GM19035 (cell line): ENCODE measurements at regions not wholly inside any gene's neighbourhood (a gene's known extent, or its start where the extent isn't known, plus 50 kb on each side); places are given as distances from the start of the nearest gene placed in this dataset.

Experiments used
- ATAC-seq: cut with Tn5 transposase; IDR thresholded peaks from one replicate; pipeline ENCODE4 v1.9.1; 2021; ENCODE audit not compliant: unreplicated experiment

DNA sequence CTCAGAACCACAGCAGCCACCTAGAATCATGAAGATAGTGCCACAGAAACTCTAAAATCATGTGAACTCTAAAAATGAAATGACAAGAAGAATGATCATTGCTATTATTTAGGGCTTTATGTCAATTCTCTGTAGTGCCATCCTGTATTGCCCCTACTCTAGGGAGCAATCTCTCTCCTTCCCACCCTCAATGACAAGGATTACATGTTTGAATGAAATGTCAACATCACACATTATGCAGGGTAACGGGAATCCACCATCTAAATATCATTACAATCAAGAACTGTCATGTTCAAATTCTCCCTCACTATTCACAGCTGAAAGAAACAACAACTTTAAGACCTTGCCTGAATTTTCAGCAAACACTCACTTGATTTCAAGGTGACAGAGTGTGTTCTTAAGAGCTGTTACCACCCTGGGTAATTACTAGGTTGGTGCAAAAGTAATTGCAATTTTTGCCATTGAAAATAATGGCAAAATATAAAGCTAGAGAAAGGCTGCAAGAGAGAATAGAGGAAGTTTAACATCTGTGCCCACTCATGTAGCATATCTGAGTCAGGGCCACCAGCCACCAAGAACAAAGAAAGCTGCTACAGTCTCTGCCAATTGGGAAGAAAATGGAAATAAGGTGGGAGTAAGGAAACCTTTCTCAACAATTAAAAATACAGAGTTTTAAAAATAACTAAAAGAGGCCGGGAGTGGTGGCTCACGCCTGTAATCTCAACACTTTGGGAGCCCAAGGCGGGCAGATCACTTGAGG is 112.8 kb upstream of the PSMD7 start:
- no peak for ATAC-seq

GRCh38 chr16:74169687-74170376 is 126.8 kb upstream of the PSMD7 start:
- ATAC-seq = no peak

- ATAC-seq = no peak
Observed at GRCh38 chr16:74169066-74169465, 127.5 kb upstream of the PSMD7 start.

GRCh38 chr16:74168445-74168844 is 128.2 kb upstream of the PSMD7 start:
- ATAC-seq = no peak

DNA sequence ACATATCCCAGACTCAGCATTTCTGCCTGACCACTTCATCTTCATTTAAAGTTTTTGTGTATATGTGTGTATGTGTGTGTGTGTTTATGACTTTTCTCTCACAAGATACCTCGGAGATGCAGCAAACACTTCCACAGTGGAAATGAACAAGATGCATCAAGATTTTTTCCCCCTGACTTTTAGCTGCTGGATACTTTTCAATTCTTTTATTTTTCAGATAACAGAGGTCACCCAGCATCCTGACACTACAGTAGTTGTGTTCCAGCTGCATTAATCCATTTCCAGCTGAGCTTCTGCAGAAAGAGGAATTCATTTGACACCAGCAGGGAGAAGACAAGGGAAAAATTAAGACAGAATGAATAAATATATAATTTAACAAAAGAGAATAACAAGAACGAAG is 130.2 kb upstream of the PSMD7 start:
- ATAC-seq = no peak

DNA sequence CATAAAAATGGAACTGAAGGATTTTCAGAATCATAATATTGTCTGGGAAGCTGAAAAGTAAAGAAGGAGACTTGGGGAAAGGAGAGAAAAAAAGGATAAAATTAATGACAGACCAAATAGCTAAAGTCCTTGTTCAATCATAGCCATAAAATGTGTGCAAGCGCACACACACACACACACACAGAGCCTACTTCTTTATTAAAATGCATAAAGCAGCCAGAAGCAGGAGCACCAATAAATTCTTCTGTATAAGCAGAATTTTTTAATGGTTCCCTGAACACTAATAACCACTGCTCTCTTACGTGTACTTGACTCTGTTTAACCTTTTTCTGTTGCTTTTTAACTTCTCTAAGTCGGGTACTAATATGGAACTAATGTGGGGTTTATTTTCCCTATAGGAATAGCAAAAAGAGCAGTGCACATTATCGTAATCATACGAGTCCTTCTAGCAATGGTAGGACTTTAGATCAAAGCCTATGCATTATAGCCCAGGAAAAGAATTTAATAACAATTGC is 131.0 kb upstream of the PSMD7 start:
- no peak for ATAC-seq

DNA sequence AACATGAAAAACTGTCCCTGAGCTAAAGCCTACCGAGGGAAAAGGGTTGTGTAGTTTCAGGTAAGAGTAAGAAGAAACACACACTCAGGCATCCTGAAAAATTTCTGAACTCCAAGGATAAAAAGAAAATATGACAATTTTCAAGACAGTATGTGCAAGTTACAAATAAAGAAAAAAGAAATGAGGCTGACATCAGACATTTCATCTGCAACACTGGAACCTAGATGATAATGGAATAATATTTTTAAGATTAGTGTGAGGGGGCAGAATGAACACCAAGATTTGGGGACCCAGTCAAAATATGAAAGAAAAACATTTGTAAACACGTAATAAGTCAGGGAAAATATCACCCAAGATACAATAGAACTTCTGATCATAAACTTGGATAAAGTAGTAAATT is 135.9 kb upstream of the PSMD7 start:
- ATAC-seq = no peak

GRCh38 chr16:74153773-74154172 is 142.8 kb upstream of the PSMD7 start:
- no peak for ATAC-seq

DNA sequence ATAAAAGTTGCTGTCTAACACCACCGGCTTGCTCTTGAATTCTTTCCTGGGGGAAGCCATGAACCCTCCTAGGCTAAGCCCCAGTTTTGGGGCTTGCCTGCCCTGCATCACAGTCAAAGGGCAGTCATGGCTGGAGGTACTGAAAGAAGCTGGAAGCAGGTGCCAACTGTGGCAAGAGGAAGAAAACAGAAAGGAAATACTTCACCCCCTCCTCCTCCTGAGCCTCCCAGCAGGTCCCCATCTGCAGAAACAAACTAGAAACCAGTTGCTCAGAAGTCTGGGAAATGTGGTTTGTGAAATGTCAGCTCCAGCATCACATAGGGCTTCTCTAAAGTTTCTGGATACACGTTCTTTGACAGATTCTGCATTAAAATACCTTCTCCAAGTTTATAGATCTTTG is 150.0 kb upstream of the PSMD7 start:
- ATAC-seq = no peak

- ATAC-seq = no peak
Observed at GRCh38 chr16:74143171-74143570, 153.4 kb upstream of the PSMD7 start.

DNA sequence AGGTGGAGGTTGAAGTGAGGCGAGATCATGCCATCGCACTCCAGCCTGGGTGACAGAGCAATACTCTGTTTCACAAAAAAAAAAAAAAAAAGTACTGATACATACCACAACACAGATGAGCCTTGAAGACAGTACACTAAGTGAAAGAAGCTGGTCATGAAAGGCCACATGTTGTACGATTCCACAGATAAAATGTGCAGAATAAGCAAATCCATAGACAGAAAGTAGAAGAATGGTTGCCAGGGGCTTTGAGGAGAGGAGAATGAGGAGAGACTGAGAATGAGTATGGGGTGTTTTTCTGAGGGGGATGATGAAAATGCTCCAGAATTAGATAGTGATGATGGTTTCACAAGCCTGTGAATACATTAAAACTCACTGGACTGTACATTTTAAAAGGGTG is 155.6 kb upstream of the PSMD7 start:
- no peak for ATAC-seq

GRCh38 chr16:74140557-74140956 is 156.1 kb upstream of the PSMD7 start:
- ATAC-seq = no peak

GRCh38 chr16:74123826-74124225 is 172.8 kb upstream of the PSMD7 start:
- ATAC-seq = no peak

GRCh38 chr16:74123195-74123594 is 173.4 kb upstream of the PSMD7 start:
- no peak for ATAC-seq

GRCh38 chr16:74117798-74118197 is 178.8 kb upstream of the PSMD7 start:
- no peak for ATAC-seq

- ATAC-seq = no peak
Observed at GRCh38 chr16:74113545-74113944, 183.1 kb upstream of the PSMD7 start.

GRCh38 chr16:74111456-74111982 is 185.1 kb upstream of the PSMD7 start:
- ATAC-seq = no peak

GRCh38 chr16:74107795-74108610 is 188.6 kb upstream of the PSMD7 start:
- peak; percentile 69 for ATAC-seq

- ATAC-seq = no peak
Observed at GRCh38 chr16:74104022-74104421, 192.6 kb upstream of the PSMD7 start.

GRCh38 chr16:74101379-74102137 is 195.1 kb upstream of the PSMD7 start:
- ATAC-seq = no peak
